ENCODE measurements at regions not wholly inside any gene's neighbourhood (a gene's known extent, or its start where the extent isn't known, plus 50 kb on each side); places are given as distances from the start of the nearest gene placed in this dataset.
"Not testable (repeated sequence)": the region's sequence is repeated elsewhere in the genome, so short reads cannot be mapped to it uniquely, and the experiment has no call there.

GRCh38 chr7:113030489-113030888 is 56.1 kb downstream of the GPR85 start:
- no peak overlapping the region for H3K4me3 Mint-ChIP-seq

DNA sequence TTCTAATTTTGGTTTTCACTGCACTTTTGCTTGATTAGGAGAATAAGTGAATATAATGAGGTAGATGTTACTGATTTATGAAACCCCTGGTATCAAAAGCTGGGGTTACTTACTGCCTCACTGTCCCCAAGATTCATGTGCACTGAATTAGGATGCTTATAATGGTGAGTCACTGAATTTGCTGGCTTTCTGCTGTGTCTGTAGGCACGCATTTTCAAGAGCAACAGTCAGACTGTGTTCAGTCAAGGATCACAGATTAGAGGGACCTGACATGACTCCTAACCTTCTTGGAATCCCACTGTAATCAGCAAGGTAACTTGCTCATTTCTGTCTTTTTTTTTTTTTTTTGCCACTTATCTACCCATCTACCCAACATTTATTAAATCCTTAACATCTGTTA is 59.7 kb downstream of the GPR85 start:
- Mint-ChIP-seq H3K4me3 (no peak overlapping the region), H3K27ac (no peak overlapping the region), H3K27me3 (ENCODE audit: low read depth) (peaks cover 12% of the 10 kb centered on the region), H3K36me3 (ENCODE audit: insufficient read depth in 2 of 2) (peaks cover 0 to 3% of the 10 kb centered on the region in 2 donors), H3K4me1 (ENCODE audit: low read depth) (no peaks in the 10 kb centered on the region), H3K9me3 (peaks cover 0 to 3% of the 10 kb centered on the region in 2 donors)
- no peak for DNase-seq
- no peak for ATAC-seq (replicated peaks in 1 of 2)

More at GRCh38 chr7:113030489-113030888, 56.1 kb downstream of the GPR85 start:
- H3K27me3 Mint-ChIP-seq (ENCODE audit: low read depth), result peaks cover 27% of the 10 kb centered on the region
- H3K9me3 Mint-ChIP-seq, result no peaks in the 10 kb centered on the region
- no peak for ATAC-seq (replicated peaks in 1 of 2)
- no peaks in the 10 kb centered on the region for H3K4me1 Mint-ChIP-seq (ENCODE audit: low read depth)
- H3K27ac Mint-ChIP-seq, result no peak overlapping the region
- H3K36me3 Mint-ChIP-seq (ENCODE audit: insufficient read depth in 2 of 2), result peaks cover 0 to 3% of the 10 kb centered on the region in 2 donors
- no peak for DNase-seq

- ATAC-seq (replicated peaks in 1 of 2); H3K9me3 Mint-ChIP-seq; H3K36me3 Mint-ChIP-seq (ENCODE audit: insufficient read depth in 2 of 2): not testable (repeated sequence)
These were observed 69.3 kb downstream of the GPR85 start for GRCh38 chr7:113017144-113017857.

DNA sequence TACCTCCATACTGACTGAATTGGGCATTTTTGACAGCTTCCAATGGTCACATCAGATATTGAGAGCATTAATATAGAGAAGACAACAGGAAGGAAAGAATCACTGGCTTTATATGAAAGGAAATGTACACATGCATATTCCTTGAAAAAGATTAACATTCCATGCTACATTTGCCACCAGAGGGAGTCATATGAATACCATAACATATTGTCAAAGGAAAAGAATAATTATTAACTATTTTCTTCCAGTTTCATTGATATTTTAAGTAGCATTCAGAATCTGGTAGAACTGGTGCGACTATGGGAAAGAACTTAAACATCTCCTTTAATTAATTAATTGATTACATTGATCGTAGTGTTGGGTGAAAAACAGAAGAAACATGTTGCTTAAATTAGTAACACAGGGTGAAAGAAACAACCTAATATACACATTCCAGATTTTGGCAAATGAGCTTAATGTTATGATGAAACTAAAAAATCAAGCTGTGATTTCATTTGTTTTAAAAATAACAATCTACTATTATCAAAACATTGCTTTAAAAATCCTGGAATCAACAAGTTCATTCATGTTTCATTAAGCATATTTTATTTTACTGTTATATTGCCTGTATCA is 71.5 kb downstream of the GPR85 start:
- DNase-seq, result no peak

More at GRCh38 chr7:113017144-113017857, 69.3 kb downstream of the GPR85 start:
- not testable (repeated sequence) for H3K27ac Mint-ChIP-seq; H3K4me1 Mint-ChIP-seq (ENCODE audit: low read depth); DNase-seq; H3K4me3 Mint-ChIP-seq
- H3K27me3 Mint-ChIP-seq (ENCODE audit: low read depth), result peaks cover 10% of the 10 kb centered on the region

GRCh38 chr7:113013761-113014449 is 72.7 kb downstream of the GPR85 start:
- DNase-seq, result no peak
- H3K9me3 Mint-ChIP-seq, result peaks cover 6 to 7% of the 10 kb centered on the region in 2 donors
- no peak overlapping the region for H3K27ac Mint-ChIP-seq
- no peak overlapping the region for H3K4me3 Mint-ChIP-seq
- no peak for ATAC-seq (replicated peaks in 1 of 2)
- H3K4me1 Mint-ChIP-seq (ENCODE audit: low read depth), result no peaks in the 10 kb centered on the region
- H3K36me3 Mint-ChIP-seq (ENCODE audit: insufficient read depth in 2 of 2), result no peaks in the 10 kb centered on the region
- H3K27me3 Mint-ChIP-seq (ENCODE audit: low read depth), result peaks cover 10% of the 10 kb centered on the region

More for the DNA sequence above, 71.5 kb downstream of the GPR85 start:
- Mint-ChIP-seq H3K27ac (no peak overlapping the region), H3K4me1 (ENCODE audit: low read depth) (no peaks in the 10 kb centered on the region), H3K27me3 (ENCODE audit: low read depth) (peaks cover 10% of the 10 kb centered on the region), H3K4me3 (no peak overlapping the region), H3K9me3 (peaks cover 6 to 7% of the 10 kb centered on the region in 2 donors), H3K36me3 (ENCODE audit: insufficient read depth in 2 of 2) (no peaks in the 10 kb centered on the region)
- no peak for ATAC-seq (replicated peaks in 1 of 2)

GRCh38 chr7:113012862-113013261 is 73.8 kb downstream of the GPR85 start:
- H3K27me3 Mint-ChIP-seq (ENCODE audit: low read depth), result peaks cover 10% of the 10 kb centered on the region
- H3K36me3 Mint-ChIP-seq (ENCODE audit: insufficient read depth in 2 of 2); H3K27ac Mint-ChIP-seq; H3K9me3 Mint-ChIP-seq; ATAC-seq (replicated peaks in 1 of 2); DNase-seq; H3K4me1 Mint-ChIP-seq (ENCODE audit: low read depth); H3K4me3 Mint-ChIP-seq: not testable (repeated sequence)

- Mint-ChIP-seq H3K4me1 (ENCODE audit: low read depth) (no peaks in the 10 kb centered on the region), H3K27me3 (ENCODE audit: low read depth) (peaks cover 10% of the 10 kb centered on the region), H3K4me3 (no peak overlapping the region), H3K9me3 (peaks cover 6 to 7% of the 10 kb centered on the region in 2 donors), H3K27ac (no peak overlapping the region), H3K36me3 (ENCODE audit: insufficient read depth in 2 of 2) (peaks cover 1 to 2% of the 10 kb centered on the region in 2 donors)
- DNase-seq (no peak), ATAC-seq (replicated peaks in 1 of 2) (no peak)
These were observed 76.2 kb downstream of the GPR85 start for GRCh38 chr7:113010377-113010776.

DNA sequence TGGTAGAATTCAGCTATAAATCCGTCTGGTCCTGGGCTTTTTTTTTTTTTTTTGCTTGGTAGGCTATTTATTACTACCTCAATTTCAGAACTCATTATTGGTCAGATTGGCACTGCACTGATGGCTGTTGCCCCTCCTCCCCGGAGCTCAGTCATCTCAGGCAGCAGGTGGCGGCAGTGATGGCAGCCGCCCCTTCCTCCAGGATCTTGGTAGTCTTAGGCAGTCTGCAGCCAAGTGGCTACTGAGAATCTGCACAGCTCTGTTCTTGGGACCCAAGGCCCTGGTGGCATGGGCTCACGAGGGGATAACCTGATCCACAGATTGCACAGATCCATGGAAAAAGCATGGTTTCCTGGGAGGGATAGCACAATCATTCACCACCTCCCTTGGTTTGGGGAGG is 77.9 kb downstream of the GPR85 start:
- no peak for ATAC-seq (replicated peaks in 1 of 2)
- H3K4me3 Mint-ChIP-seq, result no peak overlapping the region

GRCh38 chr7:113004726-113005454 is 81.7 kb downstream of the GPR85 start:
- Mint-ChIP-seq H3K36me3 (ENCODE audit: insufficient read depth in 2 of 2) (peaks cover 1 to 2% of the 10 kb centered on the region in 2 donors), H3K27ac (no peak overlapping the region), H3K9me3 (no peaks in the 10 kb centered on the region), H3K27me3 (ENCODE audit: low read depth) (no peaks in the 10 kb centered on the region), H3K4me1 (ENCODE audit: low read depth) (no peaks in the 10 kb centered on the region), H3K4me3 (no peak overlapping the region)
- DNase-seq (no peak), ATAC-seq (replicated peaks in 1 of 2) (no peak)

More for the DNA sequence above, 77.9 kb downstream of the GPR85 start:
- Mint-ChIP-seq H3K27ac (no peak overlapping the region), H3K36me3 (ENCODE audit: insufficient read depth in 2 of 2) (peaks cover 1 to 2% of the 10 kb centered on the region in 2 donors), H3K27me3 (ENCODE audit: low read depth) (peaks cover 8% of the 10 kb centered on the region), H3K4me1 (ENCODE audit: low read depth) (no peaks in the 10 kb centered on the region), H3K9me3 (peaks cover 6 to 7% of the 10 kb centered on the region in 2 donors)
- no peak for DNase-seq

- peaks cover 7% of the 10 kb centered on the region for H3K27me3 Mint-ChIP-seq (ENCODE audit: low read depth)
- no peaks in the 10 kb centered on the region for H3K4me1 Mint-ChIP-seq (ENCODE audit: low read depth)
- no peak overlapping the region for H3K4me3 Mint-ChIP-seq
- ATAC-seq (replicated peaks in 1 of 2), result no peak
- H3K27ac Mint-ChIP-seq, result no peak overlapping the region
- no peaks in the 10 kb centered on the region for H3K9me3 Mint-ChIP-seq
- DNase-seq, result no peak
- no peaks in the 10 kb centered on the region for H3K36me3 Mint-ChIP-seq (ENCODE audit: insufficient read depth in 2 of 2)
These were observed 86.2 kb downstream of the GPR85 start for GRCh38 chr7:113000316-113001020.

DNA sequence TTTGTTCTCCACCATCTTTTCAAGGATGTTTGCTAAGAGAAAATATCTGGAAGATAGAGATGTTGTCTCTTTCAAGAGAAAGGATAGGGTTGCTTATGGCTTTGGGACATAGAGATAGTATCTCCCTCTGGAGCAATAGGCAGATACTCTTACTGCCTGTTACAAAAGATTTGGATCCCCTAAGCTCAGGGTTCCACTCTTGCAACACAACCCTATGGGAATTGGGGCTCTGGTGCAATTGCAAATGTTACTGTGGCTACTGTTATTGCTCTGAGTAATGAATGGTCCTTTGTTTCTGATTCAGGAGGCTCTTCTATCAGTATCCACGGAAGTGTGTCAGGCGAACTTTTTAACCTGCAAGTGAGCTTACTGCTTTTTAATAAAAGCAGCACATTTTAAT is 88.8 kb downstream of the GPR85 start:
- ATAC-seq (replicated peaks in 1 of 2), result no peak
- H3K27ac Mint-ChIP-seq, result no peak overlapping the region
- no peaks in the 10 kb centered on the region for H3K9me3 Mint-ChIP-seq
- no peaks in the 10 kb centered on the region for H3K4me1 Mint-ChIP-seq (ENCODE audit: low read depth)
- DNase-seq, result no peak
- H3K36me3 Mint-ChIP-seq (ENCODE audit: insufficient read depth in 2 of 2), result no peaks in the 10 kb centered on the region
- peaks cover 18% of the 10 kb centered on the region for H3K27me3 Mint-ChIP-seq (ENCODE audit: low read depth)
- H3K4me3 Mint-ChIP-seq, result no peak overlapping the region

- H3K27ac Mint-ChIP-seq, result no peak overlapping the region
- H3K4me3 Mint-ChIP-seq, result no peak overlapping the region
- ATAC-seq (replicated peaks in 1 of 2) (no peak), DNase-seq (no peak)
- H3K27me3 Mint-ChIP-seq (ENCODE audit: low read depth), result peaks cover 19% of the 10 kb centered on the region
- H3K36me3 Mint-ChIP-seq (ENCODE audit: insufficient read depth in 2 of 2), result no peaks in the 10 kb centered on the region
- H3K9me3 Mint-ChIP-seq, result no peaks in the 10 kb centered on the region
- H3K4me1 Mint-ChIP-seq (ENCODE audit: low read depth), result no peaks in the 10 kb centered on the region
These were observed 90.2 kb downstream of the GPR85 start for GRCh38 chr7:112996331-112996871.

Measured in activated T-cell treated with anti-CD3 and anti-CD28 coated beads, Interleukin-2, amount 50 U/mL, for 72 hours (primary cell).